NB4 (cell line): ENCODE measurements at regions not wholly inside any gene's neighbourhood (a gene's known extent, or its start where the extent isn't known, plus 50 kb on each side); places are given as distances from the start of the nearest gene placed in this dataset.
A peak's percentile ranks its signal among the peaks of the same experiment; 100 is the strongest.

Experiments
- DNase-seq: peaks from one replicate; pipeline ENCODE4 v3.0.0; 2010; ENCODE audit warnings: low read depth
- H3K4me3 ChIP-seq: one replicate; pipeline ENCODE4 v1.5.1; 2011; ENCODE audit warnings: mild to moderate bottlenecking, low read depth, low read length, moderate library complexity
- MYC ChIP-seq: IDR thresholded peaks from 2 replicates; pipeline ENCODE4 v1.6.1; 2011; ENCODE audit warnings: low read depth, low read length
- POLR2A ChIP-seq: IDR thresholded peaks from 2 replicates; pipeline ENCODE4 v1.6.1; 2011; ENCODE audit warnings: mild to moderate bottlenecking; ENCODE audit not compliant: insufficient read length; ENCODE audit errors: extremely low read depth
- TF ChIP-seq, protein P1 (sequence below): IDR thresholded peaks from one replicate; pipeline ENCODE4 v1.5.1; 2012; ENCODE audit warnings: low read depth, low read length
- TF ChIP-seq, protein P2 (sequence below): IDR thresholded peaks from 2 replicates; pipeline ENCODE4 v1.6.1; 2011; ENCODE audit warnings: low read depth, low read length

DNA sequence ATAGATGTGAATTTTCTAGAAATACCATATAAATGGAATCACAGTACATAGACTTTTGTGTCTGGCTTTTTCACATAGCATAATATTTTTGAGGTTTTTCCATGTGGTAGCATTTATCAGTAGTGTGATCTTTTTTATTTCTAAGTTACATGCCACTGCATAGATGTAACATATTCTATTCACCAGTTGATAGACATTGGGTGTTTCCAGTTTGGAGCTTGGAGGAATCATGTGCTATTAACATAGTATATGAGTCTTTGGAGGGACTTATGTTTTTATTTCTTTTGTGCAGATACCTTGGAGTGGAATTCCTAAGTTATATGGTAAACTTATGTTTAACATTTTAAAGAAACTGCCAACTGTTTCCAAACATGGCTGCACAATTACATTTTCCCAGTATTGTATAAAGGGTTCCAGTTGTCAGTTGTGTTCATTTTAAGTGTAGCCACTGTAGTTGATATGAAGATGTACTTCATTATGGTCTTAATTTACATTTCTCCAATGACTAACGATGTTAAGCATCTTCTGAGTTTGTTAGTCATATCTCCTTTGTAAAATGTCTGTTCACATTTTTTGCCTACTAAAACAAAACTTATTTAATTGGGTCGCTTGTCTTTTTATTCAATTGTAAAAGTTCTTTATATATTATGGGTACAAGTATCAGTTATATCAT lies 145.7 kb upstream of the TRPC6 start:
- no peak overlapping the region for H3K4me3 ChIP-seq
- TF ChIP-seq POLR2A, result no peak
- TF ChIP-seq, protein P1, sequence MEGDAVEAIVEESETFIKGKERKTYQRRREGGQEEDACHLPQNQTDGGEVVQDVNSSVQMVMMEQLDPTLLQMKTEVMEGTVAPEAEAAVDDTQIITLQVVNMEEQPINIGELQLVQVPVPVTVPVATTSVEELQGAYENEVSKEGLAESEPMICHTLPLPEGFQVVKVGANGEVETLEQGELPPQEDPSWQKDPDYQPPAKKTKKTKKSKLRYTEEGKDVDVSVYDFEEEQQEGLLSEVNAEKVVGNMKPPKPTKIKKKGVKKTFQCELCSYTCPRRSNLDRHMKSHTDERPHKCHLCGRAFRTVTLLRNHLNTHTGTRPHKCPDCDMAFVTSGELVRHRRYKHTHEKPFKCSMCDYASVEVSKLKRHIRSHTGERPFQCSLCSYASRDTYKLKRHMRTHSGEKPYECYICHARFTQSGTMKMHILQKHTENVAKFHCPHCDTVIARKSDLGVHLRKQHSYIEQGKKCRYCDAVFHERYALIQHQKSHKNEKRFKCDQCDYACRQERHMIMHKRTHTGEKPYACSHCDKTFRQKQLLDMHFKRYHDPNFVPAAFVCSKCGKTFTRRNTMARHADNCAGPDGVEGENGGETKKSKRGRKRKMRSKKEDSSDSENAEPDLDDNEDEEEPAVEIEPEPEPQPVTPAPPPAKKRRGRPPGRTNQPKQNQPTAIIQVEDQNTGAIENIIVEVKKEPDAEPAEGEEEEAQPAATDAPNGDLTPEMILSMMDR, result no peak
- TF ChIP-seq, protein P2, sequence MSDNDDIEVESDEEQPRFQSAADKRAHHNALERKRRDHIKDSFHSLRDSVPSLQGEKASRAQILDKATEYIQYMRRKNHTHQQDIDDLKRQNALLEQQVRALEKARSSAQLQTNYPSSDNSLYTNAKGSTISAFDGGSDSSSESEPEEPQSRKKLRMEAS, result no peak
- TF ChIP-seq MYC, result no peak
- DNase-seq, result no peak

- DNase-seq, result no peak
- TF ChIP-seq POLR2A, result no peak
- TF ChIP-seq, protein P2, result no peak
- TF ChIP-seq, protein P1, result no peak
- TF ChIP-seq MYC, result no peak
- H3K4me3 ChIP-seq, result no peak overlapping the region
Measured at GRCh38 chr11:101727451-101727850, 143.6 kb upstream of the TRPC6 start.

DNA sequence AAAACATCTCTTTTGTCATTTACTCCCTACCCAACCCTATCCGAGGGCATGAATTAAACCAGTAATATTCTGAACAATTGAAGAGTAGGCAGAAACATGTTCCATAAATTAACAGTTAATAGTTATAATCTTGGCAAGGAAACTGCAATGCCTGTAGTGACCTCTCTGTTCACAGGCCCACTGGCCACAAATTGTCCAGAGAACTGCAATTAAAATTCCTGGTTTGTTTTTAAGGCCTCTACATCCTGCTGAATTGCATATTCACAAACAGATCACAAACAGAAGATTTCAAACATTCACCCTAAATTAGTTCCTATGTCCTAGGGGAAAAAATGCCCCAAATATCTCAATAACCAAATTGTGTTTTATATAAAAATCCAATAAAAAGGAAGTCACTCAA lies 143.2 kb upstream of the TRPC6 start:
- no peak for DNase-seq
- H3K4me3 ChIP-seq, result no peak overlapping the region
- no peak for TF ChIP-seq POLR2A
- TF ChIP-seq, protein P1, result no peak
- TF ChIP-seq MYC, result no peak
- TF ChIP-seq, protein P2, result no peak

DNA sequence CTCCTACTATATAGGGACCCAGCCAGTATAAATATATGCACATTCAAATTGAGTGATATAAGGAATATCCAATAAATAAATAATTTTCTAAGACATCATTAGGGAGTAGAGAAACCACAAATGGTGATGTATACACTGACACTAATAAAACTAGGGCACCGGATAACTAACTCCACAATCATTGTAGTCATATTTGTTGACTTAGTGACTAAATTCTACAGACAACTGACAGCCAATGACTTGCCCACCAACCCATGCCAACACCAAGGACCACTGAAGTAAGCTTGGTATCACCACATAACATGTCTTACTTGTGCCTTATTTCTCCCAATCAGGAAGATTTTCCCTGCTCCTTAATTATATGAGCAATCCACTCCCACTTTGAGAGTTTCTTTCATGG lies 139.6 kb upstream of the TRPC6 start:
- no peak overlapping the region for H3K4me3 ChIP-seq
- no peak for TF ChIP-seq MYC
- DNase-seq, result no peak

- H3K4me3 ChIP-seq, result no peak overlapping the region
- DNase-seq, result no peak
- TF ChIP-seq MYC (no peak), POLR2A (no peak)
- TF ChIP-seq, protein P1, result no peak
- TF ChIP-seq, protein P2, result no peak
Measured at GRCh38 chr11:101721270-101721669, 137.5 kb upstream of the TRPC6 start.

DNA sequence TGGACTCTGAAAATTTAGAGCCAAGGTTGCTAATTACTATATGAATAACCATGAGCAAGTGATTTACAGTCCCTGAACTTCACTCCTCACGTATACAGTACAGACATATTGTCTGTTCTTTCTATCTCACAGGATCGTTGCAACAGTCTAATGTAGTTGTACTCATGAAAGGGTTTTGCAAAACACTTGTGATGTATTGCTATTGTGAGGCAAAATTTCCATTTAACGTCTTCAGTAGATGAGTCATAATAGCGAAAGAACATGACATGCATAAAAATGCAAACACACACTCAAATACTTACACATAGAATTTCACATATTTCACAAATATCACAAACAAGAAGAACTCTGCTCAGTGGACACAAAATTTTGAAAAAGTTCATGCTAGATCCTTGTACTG lies 134.6 kb upstream of the TRPC6 start:
- no peak overlapping the region for H3K4me3 ChIP-seq
- peak; percentile 5 for DNase-seq
- no peak for TF ChIP-seq MYC
- TF ChIP-seq POLR2A, result no peak
- TF ChIP-seq, protein P2, result no peak
- TF ChIP-seq, protein P1, result no peak
